SKM-1 treated with dmso at 0.1 percent for 144 hours (cell line): ENCODE measurements at regions not wholly inside any gene's neighbourhood (a gene's known extent, or its start where the extent isn't known, plus 50 kb on each side); places are given as distances from the start of the nearest gene placed in this dataset.
"Not testable (repeated sequence)": the region's sequence is repeated elsewhere in the genome, so short reads cannot be mapped to it uniquely, and the experiment has no call there.

Experiments used
- DNase-seq: peaks from one replicate; lab custom pipeline; 2025; ENCODE audit not compliant: unreplicated experiment; lab: John Stamatoyannopoulos, UW

DNA sequence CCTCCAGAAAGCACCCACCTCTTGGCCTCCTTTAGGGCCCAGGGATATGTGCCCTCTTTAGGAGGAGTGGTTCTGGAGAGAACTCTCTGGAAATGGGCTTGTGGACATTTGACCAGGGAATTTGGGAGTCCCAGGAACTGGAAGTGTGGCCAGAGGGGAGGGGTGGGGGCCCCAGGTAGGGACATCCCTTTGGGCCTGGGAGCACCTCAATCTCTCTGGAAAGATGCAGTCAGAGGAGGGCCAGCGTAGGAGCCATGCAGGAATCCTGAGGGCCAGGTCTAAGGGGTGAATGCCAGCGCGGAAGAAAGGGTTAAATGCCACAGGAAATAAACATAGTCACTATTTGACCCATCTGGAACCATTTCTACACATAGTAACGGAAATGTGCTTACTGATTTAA is 50.3 kb upstream of the ITGA11 start:
- DNase-seq = no peak

GRCh38 chr15:68483165-68483564 is 51.2 kb upstream of the ITGA11 start:
- DNase-seq = no peak

GRCh38 chr15:68484220-68484619 is 52.3 kb upstream of the ITGA11 start:
- no peak for DNase-seq

DNA sequence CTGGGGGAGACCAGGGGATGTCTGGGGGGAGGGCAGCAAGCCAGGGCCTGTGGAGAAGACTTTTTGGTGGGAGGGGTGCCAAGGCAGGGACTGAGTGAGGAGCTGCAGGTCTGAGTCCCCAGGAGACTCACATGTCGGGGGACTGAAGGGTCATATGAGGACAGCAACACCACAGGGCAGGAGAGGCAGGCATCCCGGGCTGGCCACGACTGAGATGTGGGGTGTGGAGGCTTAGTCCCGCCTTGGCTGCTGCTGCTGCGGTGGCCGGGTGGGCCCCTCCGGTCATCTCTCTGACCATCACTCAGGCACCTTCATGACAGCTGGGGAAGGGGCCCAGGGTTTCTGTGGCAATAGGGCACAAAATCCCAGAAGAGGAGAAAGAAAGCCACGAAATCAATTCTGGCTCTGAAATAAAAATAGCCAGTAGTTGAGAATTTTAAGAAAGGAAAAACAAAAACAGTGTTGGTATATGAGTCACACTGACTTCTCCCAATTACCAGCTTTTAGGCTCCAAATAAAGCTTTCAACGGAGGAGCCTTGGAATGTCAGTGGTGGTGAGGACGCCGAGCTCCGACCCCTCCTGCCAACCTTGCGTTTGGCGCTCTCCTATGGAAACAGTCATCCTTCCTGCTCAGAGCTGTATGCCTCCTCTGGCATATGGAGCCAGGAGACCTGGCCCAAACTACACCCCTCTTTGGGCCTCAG is 52.9 kb upstream of the ITGA11 start:
- DNase-seq = no peak

GRCh38 chr15:68485721-68486360 is 53.9 kb upstream of the ITGA11 start:
- DNase-seq = no peak

- no peak for DNase-seq
Measured at GRCh38 chr15:68487087-68487843, 55.3 kb upstream of the ITGA11 start.

DNA sequence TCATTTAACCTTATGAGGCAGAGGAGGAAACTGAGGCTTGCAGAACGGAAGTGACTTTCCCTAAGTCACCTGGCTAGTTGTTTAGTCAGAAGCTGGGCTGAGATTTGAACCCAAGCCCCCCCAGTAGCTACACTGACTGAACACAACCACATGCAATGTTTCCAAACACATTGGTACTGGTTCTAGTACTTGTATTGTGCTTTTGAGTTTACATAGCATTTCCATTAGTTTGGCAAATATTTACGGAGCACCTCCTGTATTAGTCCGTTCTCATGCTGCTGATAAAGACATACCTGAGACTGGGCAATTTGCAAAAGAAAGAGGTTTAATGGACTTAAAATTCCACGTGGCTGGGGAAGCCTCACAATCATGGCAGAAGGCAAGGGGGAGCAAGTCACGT is 56.3 kb upstream of the ITGA11 start:
- DNase-seq = no peak

DNA sequence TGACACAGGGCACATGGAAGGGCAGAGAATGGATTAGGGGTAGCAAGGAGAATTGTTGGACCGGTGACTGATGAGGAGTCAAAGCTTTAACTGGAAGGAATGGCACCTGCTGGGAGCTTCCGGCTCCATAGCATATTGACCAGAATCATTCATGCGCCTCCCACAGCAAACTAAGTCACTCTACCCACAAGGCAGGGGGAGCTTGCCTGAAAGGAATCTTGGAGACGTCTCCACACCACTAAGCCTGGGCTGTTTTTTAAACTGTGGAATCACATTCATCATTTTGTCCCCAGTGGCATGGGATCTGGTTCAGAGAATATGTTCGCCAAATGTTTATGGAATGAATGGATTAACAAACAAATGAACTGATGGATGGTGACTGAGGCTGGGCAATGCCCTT is 57.0 kb upstream of the ITGA11 start:
- DNase-seq = no peak

GRCh38 chr15:68489421-68489820 is 57.5 kb upstream of the ITGA11 start:
- no peak for DNase-seq

GRCh38 chr15:68491415-68492106 is 59.6 kb upstream of the ITGA11 start:
- no peak for DNase-seq

GRCh38 chr15:68492855-68493254 is 60.9 kb upstream of the ITGA11 start:
- no peak for DNase-seq

- no peak for DNase-seq
Measured at GRCh38 chr15:68493629-68494028, 61.7 kb upstream of the ITGA11 start.

- DNase-seq = no peak
Measured at GRCh38 chr15:68494573-68495110, 62.7 kb upstream of the ITGA11 start.

GRCh38 chr15:68495221-68495950 is 63.4 kb upstream of the ITGA11 start:
- no peak for DNase-seq

DNA sequence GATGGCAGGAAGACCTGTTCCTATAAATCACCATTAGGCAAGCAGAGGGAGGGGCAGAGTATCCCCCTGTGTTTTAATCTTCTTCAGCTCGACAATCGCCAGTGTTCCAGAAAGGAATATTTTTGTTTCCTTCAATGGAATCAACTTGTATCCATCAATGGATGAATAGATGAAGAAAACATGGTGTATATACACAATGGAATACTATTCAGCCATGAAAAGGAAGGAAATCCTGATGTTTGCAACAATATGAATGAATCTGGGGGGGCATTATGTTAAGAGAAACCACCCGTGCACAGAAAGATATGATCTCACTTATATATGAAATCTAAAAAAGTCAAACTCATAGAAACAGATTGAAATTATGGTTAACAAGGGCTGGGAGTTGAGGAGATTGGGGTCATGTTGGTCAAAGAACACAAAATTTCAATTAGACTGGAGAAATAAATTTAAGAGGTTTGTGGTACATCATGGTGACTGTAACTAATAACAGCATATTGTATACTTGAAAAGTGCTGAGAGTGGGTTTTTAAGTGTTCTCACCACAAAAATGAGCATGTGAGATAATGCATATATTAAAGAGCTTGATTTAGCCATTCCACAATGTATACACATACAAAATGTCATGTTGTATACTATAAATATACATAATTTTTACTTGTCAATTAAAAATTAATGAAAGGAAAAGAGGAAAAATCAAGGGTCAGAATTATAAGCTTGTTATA is 64.2 kb upstream of the ITGA11 start:
- DNase-seq = no peak

- not testable (repeated sequence) for DNase-seq
Measured at GRCh38 chr15:68496751-68497150, 64.8 kb upstream of the ITGA11 start.

DNA sequence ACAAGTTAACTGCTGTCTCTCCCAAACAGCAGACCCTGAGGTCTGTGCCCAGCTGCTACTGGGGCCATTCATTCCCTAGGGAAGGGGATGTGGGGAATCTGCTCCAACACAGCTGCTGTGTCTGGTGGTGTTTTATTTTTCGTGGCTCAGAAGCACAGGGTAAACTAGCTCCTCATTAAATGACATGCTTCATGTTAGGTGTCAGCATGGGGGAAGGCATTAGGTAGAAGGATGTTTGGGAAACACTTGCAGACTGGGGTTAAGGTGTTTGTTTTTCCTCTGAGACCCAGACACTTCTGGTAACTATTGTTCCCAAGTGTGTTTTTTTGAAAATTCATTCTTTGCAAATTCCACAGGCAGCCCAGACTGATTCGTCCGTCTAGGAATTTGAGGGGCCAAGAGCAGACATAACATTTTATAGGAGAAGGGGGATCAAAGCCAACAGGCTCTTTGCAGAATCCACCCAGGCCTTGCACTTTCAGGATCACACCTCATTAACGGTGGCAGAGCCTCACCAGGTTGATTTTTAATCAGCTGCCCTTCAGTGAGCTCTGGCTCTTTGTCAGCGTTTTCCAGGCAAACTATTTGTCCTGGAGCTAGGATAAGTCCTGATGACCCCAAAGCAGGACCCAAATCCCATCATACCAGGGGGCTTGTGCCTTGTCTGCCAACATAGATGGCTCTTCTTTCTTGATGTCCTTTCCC is 65.4 kb upstream of the ITGA11 start:
- no peak for DNase-seq

- DNase-seq = no peak
Measured at GRCh38 chr15:68498076-68498475, 66.1 kb upstream of the ITGA11 start.

GRCh38 chr15:68499620-68500312 is 67.8 kb upstream of the ITGA11 start:
- DNase-seq = no peak
